ENCODE measurements at regions not wholly inside any gene's neighbourhood (a gene's known extent, or its start where the extent isn't known, plus 50 kb on each side); places are given as distances from the start of the nearest gene placed in this dataset.

GRCh38 chr2:16554060-16554583 is 111.5 kb downstream of the CYRIA start:
- Mint-ChIP-seq H3K9me3 (ENCODE audit: insufficient read depth) (no peaks in the 10 kb centered on the region), H3K27me3 (no peaks in the 10 kb centered on the region), H3K4me1 (no peaks in the 10 kb centered on the region), H3K27ac (no peak overlapping the region), H3K4me3 (no peak overlapping the region)
- Histone ChIP-seq H2AFZ (ENCODE audit: insufficient read depth, low read depth, low read length, poor library complexity, severe bottlenecking) (no peak overlapping the region), H3K4me3 (ENCODE audit: control extremely low read depth in 1 of 5, extremely low read depth in 1 of 5, insufficient read depth in 1 of 5, low read depth in 2 of 5, low read length in 4 of 5) (no peak overlapping the region), H3K9ac (ENCODE audit: low read length) (no peak overlapping the region), H4K20me1 (ENCODE audit: control insufficient read depth, insufficient read depth, low read length, poor library complexity, severe bottlenecking) (no peaks in the 10 kb centered on the region), H3K4me2 (replicated peaks; ENCODE audit: low read depth, low read length, poor library complexity, severe bottlenecking) (no peak overlapping the region), H3K36me3 (replicated peaks in 1 of 2; ENCODE audit: control extremely low read depth in 1 of 2, control insufficient read depth in 1 of 2, extremely low read depth in 1 of 2, insufficient read depth in 2 of 2, low read length in 1 of 2) (peaks cover 16 to 74% of the 10 kb centered on the region in 2 experiments), H3K27ac (ENCODE audit: low read length in 2 of 2) (no peak overlapping the region), H3K27me3 (replicated peaks in 1 of 4; ENCODE audit: control extremely low read depth in 1 of 4, control insufficient read depth in 3 of 4, insufficient read depth in 4 of 4, low read length in 3 of 4) (no peaks in the 10 kb centered on the region), H3K9me3 (ENCODE audit: control extremely low read depth in 1 of 3, control insufficient read depth in 2 of 3, insufficient read depth in 1 of 3, low read length in 2 of 3) (no peaks in the 10 kb centered on the region), H3K79me2 (ENCODE audit: control insufficient read depth, insufficient read depth, low read length) (no peaks in the 10 kb centered on the region), H3K4me1 (ENCODE audit: control insufficient read depth in 2 of 2, insufficient read depth in 2 of 2, low read length in 2 of 2) (no peaks in the 10 kb centered on the region)
- DNase-seq (no peak), ATAC-seq (ENCODE audit: low read depth) (no peak)
- CTCF ChIA-PET: interaction anchor here (0.9 to 7.0 kb wide), 8 partner anchors 14 to 205 kb away, joined by 3 to 83 read pairs (median 4); no protein-coding TSS in a partner anchor
- POLR2A ChIA-PET: no interaction called here
- TF ChIP-seq EZH2 (IDR thresholded peaks at IDR 0.05; ENCODE audit: borderline replicate concordance, insufficient read depth, low read depth, low read length, poor library complexity, severe bottlenecking): no peak
- TF ChIP-seq CTCF (IDR thresholded peaks at IDR 0.05): no peak
- intact Hi-C loops (cut with micrococcal nuclease): no loop called here

GRCh38 chr2:16553226-16553625 is 112.4 kb downstream of the CYRIA start:
- intact Hi-C loops (cut with micrococcal nuclease): loop anchor here (1.0 kb wide), 2 partner anchors 56 to 204 kb away; no protein-coding TSS in a partner anchor
- no peak overlapping the region for H3K9ac ChIP-seq (ENCODE audit: low read length)
- peak; percentile 47 for DNase-seq
- H3K36me3 ChIP-seq (replicated peaks in 1 of 2; ENCODE audit: control extremely low read depth in 1 of 2, control insufficient read depth in 1 of 2, extremely low read depth in 1 of 2, insufficient read depth in 2 of 2, low read length in 1 of 2): peaks cover 9 to 65% of the 10 kb centered on the region in 2 experiments
- no peak overlapping the region for H3K4me3 ChIP-seq (ENCODE audit: control extremely low read depth in 1 of 5, extremely low read depth in 1 of 5, insufficient read depth in 1 of 5, low read depth in 2 of 5, low read length in 4 of 5)
- no peak for ATAC-seq (ENCODE audit: low read depth)
- no peaks in the 10 kb centered on the region for H3K9me3 ChIP-seq (ENCODE audit: control extremely low read depth in 1 of 3, control insufficient read depth in 2 of 3, insufficient read depth in 1 of 3, low read length in 2 of 3)
- H4K20me1 ChIP-seq (ENCODE audit: control insufficient read depth, insufficient read depth, low read length, poor library complexity, severe bottlenecking): no peaks in the 10 kb centered on the region
- H3K27me3 ChIP-seq (replicated peaks in 1 of 4; ENCODE audit: control extremely low read depth in 1 of 4, control insufficient read depth in 3 of 4, insufficient read depth in 4 of 4, low read length in 3 of 4): no peaks in the 10 kb centered on the region
- no peak overlapping the region for H3K27ac ChIP-seq (ENCODE audit: low read length in 2 of 2)
- POLR2A ChIA-PET: no interaction called here
- Mint-ChIP-seq H3K4me1 (no peaks in the 10 kb centered on the region), H3K4me3 (no peak overlapping the region), H3K27me3 (no peaks in the 10 kb centered on the region), H3K9me3 (ENCODE audit: insufficient read depth) (no peaks in the 10 kb centered on the region), H3K27ac (no peak overlapping the region)
- TF ChIP-seq CTCF (IDR thresholded peaks at IDR 0.05) (peak; percentile 70), EZH2 (IDR thresholded peaks at IDR 0.05; ENCODE audit: borderline replicate concordance, insufficient read depth, low read depth, low read length, poor library complexity, severe bottlenecking) (no peak)
- no peak overlapping the region for H3K4me2 ChIP-seq (replicated peaks; ENCODE audit: low read depth, low read length, poor library complexity, severe bottlenecking)
- no peaks in the 10 kb centered on the region for H3K4me1 ChIP-seq (ENCODE audit: control insufficient read depth in 2 of 2, insufficient read depth in 2 of 2, low read length in 2 of 2)
- WGBS (ENCODE audit: insufficient coverage): no CpG with 5 or more reads among the region's 4 CpGs
- no peak overlapping the region for H2AFZ ChIP-seq (ENCODE audit: insufficient read depth, low read depth, low read length, poor library complexity, severe bottlenecking)
- H3K79me2 ChIP-seq (ENCODE audit: control insufficient read depth, insufficient read depth, low read length): no peaks in the 10 kb centered on the region
- CTCF ChIA-PET: interaction anchor here (1.0 to 7.0 kb wide), 6 partner anchors 29 to 206 kb away, joined by 3 to 83 read pairs (median 4); no protein-coding TSS in a partner anchor

All from B cell (primary cell).